Smooth muscle cell (in vitro differentiated cells): ENCODE measurements at regions not wholly inside any gene's neighbourhood (a gene's known extent, or its start where the extent isn't known, plus 50 kb on each side); places are given as distances from the start of the nearest gene placed in this dataset.

ENCODE experiments used
- DNase-seq: peaks from one replicate; lab custom pipeline; 2025; ENCODE audit not compliant: unreplicated experiment; lab: John Stamatoyannopoulos, UW
- H2AFZ ChIP-seq: fragments of 200-600 bp; sonication (generic); 2 replicates; pipeline ENCODE4 v1.6.0; 2016; ENCODE audit warnings: antibody characterized with exemption, low read depth, mild to moderate bottlenecking
- H3F3A ChIP-seq: fragments of 200-600 bp; sonication (generic); 2 replicates; pipeline ENCODE4 v1.6.0; 2017; ENCODE audit warnings: antibody characterized with exemption, low read depth
- H3K27ac ChIP-seq: fragments of 200-600 bp; sonication (generic); 2 replicates; pipeline ENCODE4 v1.5.1; 2016; ENCODE audit warnings: low read depth, mild to moderate bottlenecking
- H3K27me3 ChIP-seq: fragments of 200-600 bp; sonication (generic); 2 replicates; pipeline ENCODE4 v1.6.1; 2016; ENCODE audit warnings: low read depth, mild to moderate bottlenecking
- H3K36me3 ChIP-seq: fragments of 200-600 bp; sonication (generic); 2 replicates; pipeline ENCODE4 v1.5.1; 2016; ENCODE audit warnings: low read depth
- H3K4me1 ChIP-seq: fragments of 200-600 bp; sonication (generic); 2 replicates; pipeline ENCODE4 v1.5.1; 2016; ENCODE audit warnings: low read depth
- H3K4me2 ChIP-seq: fragments of 200-600 bp; sonication (generic); 2 replicates; pipeline ENCODE4 v1.6.0; 2016; ENCODE audit warnings: mild to moderate bottlenecking
- H3K4me3 ChIP-seq: fragments of 200-600 bp; sonication (generic); 2 replicates; pipeline ENCODE4 v1.5.1; 2016; ENCODE audit warnings: mild to moderate bottlenecking
- H3K79me2 ChIP-seq: fragments of 200-600 bp; sonication (generic); 2 replicates; pipeline ENCODE4 v1.6.0; 2016; ENCODE audit warnings: low read depth, mild to moderate bottlenecking
- H3K9ac ChIP-seq: fragments of 200-600 bp; sonication (generic); 2 replicates; pipeline ENCODE4 v1.6.0; 2016; ENCODE audit warnings: low read depth
- H3K9me3 ChIP-seq: fragments of 200-600 bp; sonication (generic); replicated peaks from 2 replicates; pipeline ENCODE4 v1.5.1; 2016; ENCODE audit warnings: low read depth
- H4K20me1 ChIP-seq: fragments of 200-600 bp; sonication (generic); 2 replicates; pipeline ENCODE4 v1.6.0; 2016; ENCODE audit warnings: low read depth
- WGBS: methylation state at CpG from one replicate; pipeline ENCODE4 v1.1.7; 2016; ENCODE audit warnings: low lambda C conversion rate; 5-methylcytosine and 5-hydroxymethylcytosine counted together
- TF ChIP-seq, protein P1 (sequence below): fragments of 200-600 bp; sonication (generic); IDR thresholded peaks from 2 replicates; pipeline ENCODE4 v1.5.1; 2017; ENCODE audit warnings: borderline replicate concordance, mild to moderate bottlenecking, antibody characterized with exemption; ENCODE audit not compliant: insufficient read depth, poor library complexity, severe bottlenecking

DNA sequence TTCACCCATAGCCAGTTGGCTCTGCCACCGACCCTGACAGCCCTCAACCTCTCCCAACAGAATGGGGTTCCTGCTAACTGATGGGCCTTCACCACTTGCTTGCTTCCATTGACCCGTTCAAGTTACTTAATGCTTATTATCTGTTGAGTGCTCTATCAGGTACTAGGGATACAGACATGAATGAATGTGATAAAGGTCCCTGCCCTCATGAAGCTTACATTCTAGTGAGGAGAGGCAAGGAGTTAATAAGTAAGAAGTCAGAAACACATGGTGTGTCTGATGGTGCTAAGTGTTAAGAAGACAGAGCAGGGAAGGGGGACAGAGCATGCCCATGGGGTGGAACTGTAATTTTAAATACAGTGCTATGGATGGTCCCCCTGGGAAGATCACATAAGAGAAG is 107.5 kb upstream of the JUN start:
- Histone ChIP-seq H3K27ac (no peak overlapping the region), H3K27me3 (no peaks in the 10 kb centered on the region), H4K20me1 (no peaks in the 10 kb centered on the region), H2AFZ (no peak overlapping the region), H3K79me2 (no peaks in the 10 kb centered on the region), H3K4me2 (no peak overlapping the region), H3K9me3 (no peaks in the 10 kb centered on the region), H3F3A (no peaks in the 10 kb centered on the region), H3K4me1 (peaks cover 3% of the 10 kb centered on the region), H3K9ac (no peak overlapping the region), H3K4me3 (no peak overlapping the region), H3K36me3 (no peaks in the 10 kb centered on the region)
- no peak for DNase-seq
- TF ChIP-seq, protein P1, sequence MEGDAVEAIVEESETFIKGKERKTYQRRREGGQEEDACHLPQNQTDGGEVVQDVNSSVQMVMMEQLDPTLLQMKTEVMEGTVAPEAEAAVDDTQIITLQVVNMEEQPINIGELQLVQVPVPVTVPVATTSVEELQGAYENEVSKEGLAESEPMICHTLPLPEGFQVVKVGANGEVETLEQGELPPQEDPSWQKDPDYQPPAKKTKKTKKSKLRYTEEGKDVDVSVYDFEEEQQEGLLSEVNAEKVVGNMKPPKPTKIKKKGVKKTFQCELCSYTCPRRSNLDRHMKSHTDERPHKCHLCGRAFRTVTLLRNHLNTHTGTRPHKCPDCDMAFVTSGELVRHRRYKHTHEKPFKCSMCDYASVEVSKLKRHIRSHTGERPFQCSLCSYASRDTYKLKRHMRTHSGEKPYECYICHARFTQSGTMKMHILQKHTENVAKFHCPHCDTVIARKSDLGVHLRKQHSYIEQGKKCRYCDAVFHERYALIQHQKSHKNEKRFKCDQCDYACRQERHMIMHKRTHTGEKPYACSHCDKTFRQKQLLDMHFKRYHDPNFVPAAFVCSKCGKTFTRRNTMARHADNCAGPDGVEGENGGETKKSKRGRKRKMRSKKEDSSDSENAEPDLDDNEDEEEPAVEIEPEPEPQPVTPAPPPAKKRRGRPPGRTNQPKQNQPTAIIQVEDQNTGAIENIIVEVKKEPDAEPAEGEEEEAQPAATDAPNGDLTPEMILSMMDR: no peak
- WGBS: 84% methylated on average over 2 of the region's 2 CpGs

DNA sequence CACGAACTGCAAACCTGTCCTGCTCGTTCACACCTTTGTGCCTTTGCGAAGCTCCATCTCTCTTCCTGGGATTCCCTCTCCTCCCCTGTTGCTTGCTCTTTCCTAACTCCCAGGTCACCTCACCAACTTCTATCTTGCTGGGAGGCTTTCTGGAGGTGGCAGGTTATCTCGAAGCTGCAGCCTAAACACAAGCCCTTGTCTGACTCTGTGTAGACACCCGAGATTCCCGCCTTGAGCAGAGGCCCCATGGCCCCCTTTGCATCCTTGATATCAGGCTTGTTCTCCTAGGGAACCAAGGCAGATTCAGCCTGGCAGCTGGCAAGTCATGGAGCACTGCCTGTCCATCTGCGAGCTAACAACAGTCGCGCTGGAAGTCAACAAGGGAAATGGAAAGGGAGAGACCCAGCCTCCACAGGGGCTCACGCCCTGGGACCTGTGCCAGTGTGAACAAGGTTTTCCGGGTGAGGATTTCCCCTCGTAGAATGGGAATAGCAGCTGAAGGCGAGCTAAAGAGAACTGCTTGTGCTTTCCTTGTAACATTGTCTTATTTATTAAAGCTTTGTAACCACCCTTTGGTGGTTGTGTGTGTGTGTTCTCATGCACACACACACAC is 109.5 kb upstream of the JUN start:
- no peak for DNase-seq
- Histone ChIP-seq H3K9ac (no peak overlapping the region), H3F3A (no peaks in the 10 kb centered on the region), H3K79me2 (no peaks in the 10 kb centered on the region), H3K36me3 (no peaks in the 10 kb centered on the region), H4K20me1 (no peaks in the 10 kb centered on the region), H3K27me3 (no peaks in the 10 kb centered on the region), H2AFZ (no peak overlapping the region), H3K4me2 (no peak overlapping the region), H3K4me1 (peaks cover 11% of the 10 kb centered on the region), H3K9me3 (no peaks in the 10 kb centered on the region), H3K4me3 (no peak overlapping the region), H3K27ac (no peak overlapping the region)
- 89% methylated on average over 13 of the region's 13 CpGs for WGBS
- TF ChIP-seq, protein P1: no peak

DNA sequence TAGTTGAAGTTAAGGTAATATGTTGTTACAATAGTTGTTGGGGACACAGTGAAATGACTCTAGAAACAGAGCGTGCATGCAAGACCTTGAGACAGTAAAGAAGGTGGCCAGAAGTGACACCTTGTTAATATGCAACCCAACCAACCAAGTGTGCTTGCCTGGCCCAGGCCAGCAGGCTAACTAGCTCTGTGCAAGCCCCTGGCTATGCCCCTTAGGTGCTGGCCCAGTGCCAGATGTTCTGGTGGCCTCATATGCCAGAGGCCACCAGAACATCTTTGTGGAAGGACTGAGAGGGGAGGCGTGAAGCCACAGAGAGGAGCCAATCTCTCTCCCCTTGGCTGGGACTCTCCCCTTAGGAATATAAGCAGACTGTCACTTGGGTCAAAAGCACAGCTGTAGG is 111.2 kb upstream of the JUN start:
- H3K9me3 ChIP-seq: no peaks in the 10 kb centered on the region
- peaks cover 14% of the 10 kb centered on the region for H3F3A ChIP-seq
- H4K20me1 ChIP-seq: no peaks in the 10 kb centered on the region
- H3K27ac ChIP-seq: no peak overlapping the region
- no peak for DNase-seq
- no peak overlapping the region for H3K4me3 ChIP-seq
- no peaks in the 10 kb centered on the region for H3K27me3 ChIP-seq
- no peak overlapping the region for H2AFZ ChIP-seq
- H3K4me1 ChIP-seq: peaks cover 19% of the 10 kb centered on the region
- TF ChIP-seq, protein P1: no peak
- no peak overlapping the region for H3K4me2 ChIP-seq
- H3K9ac ChIP-seq: no peak overlapping the region
- 96% methylated on average over 2 of the region's 2 CpGs for WGBS
- no peaks in the 10 kb centered on the region for H3K36me3 ChIP-seq
- no peaks in the 10 kb centered on the region for H3K79me2 ChIP-seq

DNA sequence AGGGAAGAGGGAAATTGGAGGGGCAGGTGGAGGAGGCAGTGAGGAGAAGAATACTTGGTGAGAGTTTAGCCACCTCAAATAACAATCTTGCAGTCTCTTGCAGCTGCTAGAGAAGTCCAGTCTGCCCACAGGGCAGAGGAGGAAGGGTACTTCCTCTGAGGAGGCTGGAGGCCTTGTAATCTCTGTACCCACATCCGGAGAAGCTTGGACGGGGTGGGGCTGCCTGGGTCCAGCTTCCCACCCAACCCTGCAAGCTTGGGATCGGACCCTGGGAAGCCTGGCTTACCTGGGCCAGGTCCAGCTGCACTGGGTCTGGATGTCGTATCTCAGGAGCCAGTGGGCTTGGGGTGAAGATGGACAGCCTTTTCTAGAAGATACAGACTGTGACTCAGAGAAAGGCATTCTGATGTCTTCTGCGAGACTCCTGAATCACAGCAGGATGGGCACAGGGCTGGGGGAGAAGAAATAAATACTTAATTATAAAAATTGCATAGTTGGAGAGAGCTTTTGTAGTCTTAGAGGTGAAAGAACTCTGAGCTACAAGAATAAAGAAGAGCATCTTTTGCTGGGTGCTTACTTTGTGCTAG is 111.8 kb upstream of the JUN start:
- Histone ChIP-seq H3K27ac (no peak overlapping the region), H3F3A (peaks cover 14% of the 10 kb centered on the region), H3K9ac (no peak overlapping the region), H3K36me3 (no peaks in the 10 kb centered on the region), H3K9me3 (no peaks in the 10 kb centered on the region), H2AFZ (no peak overlapping the region), H3K4me1 (peaks cover 23% of the 10 kb centered on the region), H3K27me3 (no peaks in the 10 kb centered on the region), H3K4me2 (peak overlapping the region; percentile 9), H3K4me3 (no peak overlapping the region), H4K20me1 (no peaks in the 10 kb centered on the region), H3K79me2 (no peaks in the 10 kb centered on the region)
- TF ChIP-seq, protein P1: no peak
- 79% methylated on average over 5 of the region's 5 CpGs for WGBS
- no peak for DNase-seq
